GM21737 (cell line): ENCODE measurements at regions not wholly inside any gene's neighbourhood (a gene's known extent, or its start where the extent isn't known, plus 50 kb on each side); places are given as distances from the start of the nearest gene placed in this dataset.

Experiments
- ATAC-seq: cut with Tn5 transposase; IDR thresholded peaks from one replicate; pipeline ENCODE4 v1.9.1; 2021; ENCODE audit warnings: mild to moderate bottlenecking, moderate library complexity; ENCODE audit not compliant: unreplicated experiment

GRCh38 chr3:5523125-5523524 is 335.6 kb downstream of the EDEM1 start:
- ATAC-seq = no peak

DNA sequence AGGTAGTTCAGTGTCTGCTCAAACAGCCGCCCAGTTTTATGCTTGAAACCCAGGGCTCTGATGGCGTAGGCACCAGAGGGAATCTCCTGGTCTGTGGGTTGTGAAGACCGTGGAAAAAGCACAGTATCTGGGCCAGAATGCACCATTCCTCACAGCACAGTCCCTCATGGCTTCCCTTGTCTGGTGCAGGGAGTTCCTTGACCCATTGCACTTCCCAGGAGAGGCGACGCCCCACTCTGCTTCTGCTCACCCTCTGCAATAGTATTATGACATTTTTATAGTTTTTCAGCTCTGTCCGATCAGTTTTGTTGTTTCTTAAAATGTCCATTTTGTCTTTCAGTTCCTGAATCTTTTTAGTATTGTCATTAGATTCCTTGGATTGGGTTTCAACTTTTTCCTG is 343.5 kb downstream of the EDEM1 start:
- ATAC-seq = no peak

- ATAC-seq = no peak
Measured at GRCh38 chr3:5531741-5532290, 344.3 kb downstream of the EDEM1 start.

- no peak for ATAC-seq
Measured at GRCh38 chr3:5540532-5540931, 353.0 kb downstream of the EDEM1 start.

GRCh38 chr3:5542472-5542871 is 355.0 kb downstream of the EDEM1 start:
- no peak for ATAC-seq

- ATAC-seq = no peak
Measured at GRCh38 chr3:5543047-5543446, 355.5 kb downstream of the EDEM1 start.

- no peak for ATAC-seq
Measured at GRCh38 chr3:5545719-5546118, 358.2 kb downstream of the EDEM1 start.

DNA sequence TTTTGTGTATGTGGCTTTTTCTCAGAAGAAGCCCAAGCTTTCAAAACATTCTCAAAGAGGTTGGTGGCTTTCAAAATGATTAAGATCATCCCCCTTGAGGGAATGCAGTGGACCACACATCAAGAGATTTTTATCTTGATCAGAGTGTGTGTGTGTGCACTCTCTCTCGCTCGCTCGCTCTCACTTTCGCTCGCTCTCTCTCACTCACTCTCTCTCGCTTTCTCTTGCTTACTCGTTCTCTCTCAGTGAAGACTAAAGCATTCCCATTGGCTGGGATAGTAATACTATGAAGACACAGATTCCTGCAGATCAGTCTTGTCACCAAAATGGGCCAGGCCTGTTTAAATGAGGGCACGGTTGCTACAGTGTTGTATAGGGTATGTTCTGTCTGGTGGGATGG is 365.7 kb downstream of the EDEM1 start:
- ATAC-seq = no peak

GRCh38 chr3:5554245-5554747 is 366.8 kb downstream of the EDEM1 start:
- ATAC-seq = no peak

DNA sequence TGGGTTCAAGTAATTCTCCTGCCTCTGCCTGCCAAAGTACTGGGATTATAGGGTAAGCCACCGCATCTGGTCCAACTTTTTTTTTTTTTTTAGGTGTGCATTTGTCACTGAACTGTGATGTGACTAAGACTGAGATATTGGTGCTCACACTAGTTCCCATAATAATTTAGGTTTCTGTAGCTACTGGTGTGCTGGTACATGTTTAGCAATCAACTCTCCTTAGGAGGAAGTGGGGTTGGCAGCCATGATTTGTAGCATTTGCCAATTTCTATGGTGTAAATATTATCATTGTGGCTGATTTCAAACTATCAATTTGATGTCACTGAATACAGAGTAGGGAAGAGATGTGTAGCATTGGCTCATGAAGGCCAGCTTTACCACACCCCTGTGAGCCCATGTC is 372.7 kb downstream of the EDEM1 start:
- no peak for ATAC-seq

GRCh38 chr3:5563537-5564277 is 376.2 kb downstream of the EDEM1 start:
- ATAC-seq = no peak

DNA sequence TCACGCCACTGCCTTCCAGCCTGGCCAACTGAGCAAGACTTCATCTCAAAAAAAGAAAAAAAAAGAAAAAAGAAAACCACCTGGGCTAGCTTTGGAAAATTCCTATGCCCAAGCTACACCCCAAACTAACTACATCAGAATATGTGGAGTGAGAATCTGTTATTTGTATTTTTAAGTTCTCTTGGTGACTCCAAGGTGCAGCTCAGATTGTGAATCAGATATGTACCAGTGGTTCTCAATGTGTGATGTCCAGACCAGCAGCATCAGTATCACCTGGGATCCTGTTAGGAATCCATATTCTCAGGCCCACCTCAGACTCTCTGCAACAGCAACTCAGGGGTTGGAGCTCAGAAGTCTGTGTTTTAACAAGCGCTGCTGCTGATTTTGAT is 376.8 kb downstream of the EDEM1 start:
- ATAC-seq = no peak

GRCh38 chr3:5565026-5565425 is 377.5 kb downstream of the EDEM1 start:
- ATAC-seq = no peak

- ATAC-seq = no peak
Measured at GRCh38 chr3:5567113-5567512, 379.6 kb downstream of the EDEM1 start.

GRCh38 chr3:5568451-5568850 is 380.9 kb downstream of the EDEM1 start:
- no peak for ATAC-seq

DNA sequence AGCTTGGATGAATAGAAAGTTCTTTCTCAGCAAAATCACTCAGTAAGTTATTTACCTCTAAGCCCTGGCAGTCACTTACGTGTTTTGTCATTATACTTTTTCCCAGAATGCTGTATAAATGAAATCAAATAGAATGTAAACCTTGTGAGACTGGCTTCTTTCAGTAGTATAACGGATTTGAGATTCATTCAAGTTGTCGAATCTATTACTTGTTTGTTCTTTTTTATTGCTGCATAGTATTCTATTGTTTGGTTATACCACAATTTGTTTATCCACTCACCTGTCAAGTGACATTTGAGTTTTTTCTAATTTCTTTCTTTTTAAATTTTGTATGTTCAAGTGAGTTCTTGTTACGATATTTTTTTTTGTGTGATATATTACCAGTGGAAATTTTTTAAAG is 381.6 kb downstream of the EDEM1 start:
- no peak for ATAC-seq

DNA sequence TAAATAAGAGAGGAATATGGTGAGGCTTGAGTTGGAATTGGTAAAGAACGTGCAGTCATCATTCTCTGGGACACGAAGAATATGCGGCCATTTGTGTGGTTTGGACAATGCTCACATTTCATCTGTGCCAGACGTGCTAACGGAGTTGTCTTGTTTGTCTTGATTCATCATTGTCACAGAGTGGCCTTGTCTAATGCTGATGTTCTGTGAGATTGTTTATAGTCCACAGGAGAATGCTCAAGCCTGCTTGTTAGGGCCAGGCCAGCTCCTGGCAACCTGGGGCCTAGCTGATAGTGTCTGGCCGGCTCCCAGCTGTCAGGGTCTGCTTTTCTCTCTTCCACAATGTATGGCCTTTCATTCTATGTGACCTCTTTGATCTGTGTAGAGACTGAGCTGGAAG is 384.7 kb downstream of the EDEM1 start:
- ATAC-seq = no peak

DNA sequence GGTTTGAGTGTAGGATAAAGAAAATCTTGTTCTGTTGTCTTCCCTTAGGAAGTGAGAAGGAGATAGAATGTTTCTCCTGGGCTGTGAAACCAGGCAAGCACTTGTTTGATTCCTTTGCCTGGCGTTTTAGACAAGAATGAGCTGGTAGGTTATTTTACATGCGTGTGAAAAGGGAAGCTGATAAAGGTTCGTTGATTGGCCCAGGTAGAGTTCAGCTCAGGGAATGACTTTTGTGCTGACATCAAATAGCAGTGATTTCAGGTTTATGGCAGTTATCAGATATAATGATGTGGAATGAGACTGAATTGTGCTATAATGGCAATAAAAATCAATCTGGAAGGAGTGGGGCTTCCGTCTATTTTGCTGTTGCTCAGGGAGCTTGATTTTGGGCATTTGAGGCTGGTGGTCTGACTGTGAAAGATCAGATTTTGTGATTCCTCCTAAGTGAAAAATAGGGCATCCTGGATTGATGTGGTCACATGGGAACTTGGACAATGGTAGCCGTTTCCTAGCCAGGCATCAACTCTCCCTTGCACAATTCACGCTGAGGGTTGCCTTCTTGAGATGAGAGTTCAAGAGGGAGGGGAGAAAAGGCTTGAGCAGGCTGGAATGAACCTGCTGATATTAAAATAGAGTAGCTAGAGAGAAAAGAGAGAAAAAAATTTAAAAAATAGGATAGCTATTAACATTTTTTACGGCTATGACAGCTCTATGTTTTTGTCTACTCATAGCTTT is 388.9 kb downstream of the EDEM1 start:
- no peak for ATAC-seq

GRCh38 chr3:5579139-5579602 is 391.7 kb downstream of the EDEM1 start:
- ATAC-seq = no peak

GRCh38 chr3:5579946-5580345 is 392.4 kb downstream of the EDEM1 start:
- no peak for ATAC-seq

- no peak for ATAC-seq
Measured at GRCh38 chr3:5580826-5581225, 393.3 kb downstream of the EDEM1 start.

DNA sequence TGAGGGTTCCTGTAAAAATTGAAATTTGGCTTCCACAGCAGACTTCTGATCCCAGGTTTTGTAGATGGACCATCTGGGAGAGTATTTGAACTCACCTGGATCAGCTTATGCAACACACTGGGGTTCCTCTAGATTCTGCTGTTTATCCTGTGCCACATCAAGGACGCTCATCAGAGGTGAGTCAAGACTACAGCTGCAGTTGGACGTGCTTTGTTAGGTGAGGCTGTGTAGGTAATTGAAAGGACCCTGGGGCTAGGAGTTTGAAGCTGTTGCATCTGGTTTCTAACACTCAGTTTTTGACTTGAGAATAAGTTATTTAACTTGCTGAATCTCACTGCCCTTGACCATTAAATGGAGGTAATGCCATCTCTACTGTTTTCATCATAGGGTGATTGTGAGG is 394.2 kb downstream of the EDEM1 start:
- no peak for ATAC-seq
